ENCODE measurements at regions not wholly inside any gene's neighbourhood (a gene's known extent, or its start where the extent isn't known, plus 50 kb on each side); places are given as distances from the start of the nearest gene placed in this dataset.
"Not testable (repeated sequence)": the region's sequence is repeated elsewhere in the genome, so short reads cannot be mapped to it uniquely, and the experiment has no call there.

DNA sequence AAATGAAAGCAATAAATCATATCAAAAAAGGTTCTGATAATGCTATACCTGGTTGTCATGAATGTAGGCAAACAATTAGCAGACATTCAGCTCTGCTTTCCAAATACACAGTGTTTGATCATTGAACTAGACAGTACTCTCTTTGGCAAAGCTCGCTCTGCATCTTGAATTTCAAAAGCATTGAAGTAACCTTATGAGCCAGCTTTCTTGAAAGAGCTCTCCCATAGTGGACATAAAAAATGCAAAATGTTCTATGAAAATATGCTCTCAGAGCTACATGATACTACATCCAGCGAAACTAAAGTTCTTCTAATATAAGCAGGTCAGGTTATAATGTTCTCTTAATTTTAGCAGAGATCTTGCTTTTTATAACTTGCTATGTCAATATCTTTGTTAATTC is 533.4 kb downstream of the CSNK1G3 start:
- no peak for DNase-seq

DNA sequence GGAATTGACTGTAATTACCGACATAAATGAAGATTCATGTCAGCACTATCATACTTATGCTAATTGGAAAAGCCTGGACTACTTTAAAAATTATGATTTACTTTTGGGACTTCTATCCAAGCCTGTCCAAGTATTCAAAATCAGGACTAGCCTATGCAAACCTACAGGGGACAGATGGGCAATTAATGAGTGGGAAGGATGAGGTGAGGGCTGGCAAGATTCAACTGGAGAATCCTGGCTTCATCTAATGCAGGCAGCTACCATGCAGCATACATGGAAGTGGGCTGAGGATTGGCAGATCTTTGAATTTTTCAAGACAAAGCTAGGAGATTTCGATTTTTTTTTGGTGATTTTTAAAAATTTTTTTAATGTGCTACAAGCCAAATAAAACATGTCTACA is 532.6 kb downstream of the CSNK1G3 start:
- no peak for DNase-seq

- DNase-seq = no peak
Observed at GRCh38 chr5:124043456-124043855, 531.5 kb downstream of the CSNK1G3 start.

DNA sequence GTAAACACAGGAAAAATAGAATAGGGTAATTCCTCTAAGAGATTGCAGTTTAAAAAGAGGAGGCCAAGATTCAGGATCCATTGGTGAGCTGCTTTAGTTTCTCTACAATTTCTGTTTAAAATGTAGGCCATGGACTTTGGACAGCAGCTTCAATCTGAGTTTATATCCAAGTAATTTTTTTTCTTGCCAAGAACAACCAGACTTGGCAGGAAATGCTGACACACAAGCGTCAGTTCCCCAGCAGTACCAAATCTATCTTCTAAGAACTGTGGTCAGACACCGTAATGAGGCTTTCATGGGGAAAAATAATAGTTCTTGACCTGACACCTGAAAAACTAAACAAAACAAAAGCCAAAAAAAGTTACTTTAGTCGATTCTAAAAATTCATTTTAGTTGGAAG is 528.8 kb downstream of the CSNK1G3 start:
- DNase-seq = no peak

GRCh38 chr5:124039410-124039809 is 527.4 kb downstream of the CSNK1G3 start:
- DNase-seq = no peak

DNA sequence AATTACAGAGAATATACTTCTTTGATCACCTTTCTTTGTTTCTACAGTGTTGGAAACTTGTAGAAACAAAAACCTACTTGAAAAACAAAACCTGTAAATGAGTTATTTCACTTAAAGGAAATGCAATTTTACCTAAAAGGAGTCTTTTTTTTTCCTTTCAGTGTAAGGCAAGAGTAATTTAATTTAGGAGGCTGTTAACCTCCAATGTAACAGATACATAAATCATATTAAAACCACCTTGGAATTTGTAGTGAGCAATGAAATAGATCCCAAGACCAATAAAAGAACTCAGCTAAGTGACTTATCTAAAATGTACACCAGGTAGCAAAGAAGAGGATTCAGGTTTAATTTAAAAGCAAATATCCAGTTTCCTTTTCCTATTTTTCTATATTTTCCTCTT is 524.8 kb downstream of the CSNK1G3 start:
- DNase-seq = no peak

- no peak for DNase-seq
Observed at GRCh38 chr5:124034963-124035362, 523.0 kb downstream of the CSNK1G3 start.

DNA sequence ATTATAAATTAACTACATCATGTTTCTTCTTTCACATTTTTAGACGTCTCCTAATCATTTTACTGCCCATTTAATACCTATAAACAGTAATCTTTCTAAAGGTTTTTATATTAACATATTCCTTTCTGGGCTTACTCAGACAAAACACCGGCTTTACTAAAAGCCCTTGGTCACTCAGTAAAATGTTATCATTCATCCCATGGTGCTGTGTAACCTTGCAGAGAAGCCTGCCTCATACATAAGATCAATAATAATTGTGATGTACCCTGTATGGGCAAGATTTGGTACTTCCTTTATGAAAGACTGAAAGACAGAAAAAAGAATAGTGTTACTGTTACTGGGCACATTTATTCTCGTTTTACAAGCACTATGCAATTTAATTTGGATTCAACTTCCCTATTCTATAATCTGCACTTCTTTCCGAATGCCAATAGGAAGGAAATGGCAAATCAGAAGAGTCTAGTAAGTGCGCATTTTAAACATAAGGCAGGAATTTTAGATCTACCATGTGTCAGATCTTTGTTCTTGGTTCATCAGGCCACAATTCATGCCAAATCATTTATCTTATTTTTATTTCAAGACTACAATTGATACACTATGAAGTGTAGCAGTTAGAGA is 522.2 kb downstream of the CSNK1G3 start:
- DNase-seq = no peak

DNA sequence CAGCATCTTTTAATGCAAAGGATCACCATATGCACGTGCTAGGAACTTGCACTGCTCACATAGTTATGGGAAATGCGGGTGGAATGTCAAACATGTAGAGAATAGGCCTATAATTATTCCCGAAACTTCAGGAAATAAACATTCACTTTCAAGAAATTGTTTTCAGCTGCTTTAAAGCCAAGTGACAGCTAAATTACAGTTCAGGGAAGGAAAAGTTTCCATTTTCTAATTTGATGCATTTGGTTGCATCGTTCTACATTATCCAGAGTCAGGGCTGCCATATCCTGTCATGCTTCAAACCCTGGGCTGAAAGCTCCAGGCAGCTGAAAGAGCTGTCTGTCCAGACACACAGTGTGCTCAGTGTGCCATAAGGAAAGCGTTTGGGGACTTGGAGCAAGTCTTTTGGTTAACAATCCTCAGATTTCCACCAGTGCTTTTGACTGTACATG is 518.1 kb downstream of the CSNK1G3 start:
- no peak for DNase-seq

- no peak for DNase-seq
Observed at GRCh38 chr5:124027441-124027840, 515.5 kb downstream of the CSNK1G3 start.

GRCh38 chr5:124025306-124025845 is 513.4 kb downstream of the CSNK1G3 start:
- no peak for DNase-seq

DNA sequence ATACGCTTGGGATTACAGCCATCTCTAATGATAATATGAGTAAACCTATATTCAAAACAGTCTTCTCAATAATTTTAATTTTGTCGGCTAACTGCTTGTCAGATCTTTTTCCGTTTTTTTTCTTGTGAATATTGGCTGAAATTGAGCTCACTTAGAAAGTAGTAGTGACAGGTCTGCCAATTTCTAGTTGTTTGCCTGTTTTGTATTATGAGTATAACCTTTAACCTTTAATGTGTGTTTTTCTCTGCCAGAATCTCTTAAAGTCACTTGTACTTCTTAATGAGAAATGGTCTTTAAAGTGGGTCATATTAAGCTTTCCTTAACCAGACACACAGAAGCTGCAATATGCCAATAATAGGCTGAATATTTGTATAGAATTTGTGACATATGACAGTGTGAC is 511.0 kb downstream of the CSNK1G3 start:
- DNase-seq = no peak

DNA sequence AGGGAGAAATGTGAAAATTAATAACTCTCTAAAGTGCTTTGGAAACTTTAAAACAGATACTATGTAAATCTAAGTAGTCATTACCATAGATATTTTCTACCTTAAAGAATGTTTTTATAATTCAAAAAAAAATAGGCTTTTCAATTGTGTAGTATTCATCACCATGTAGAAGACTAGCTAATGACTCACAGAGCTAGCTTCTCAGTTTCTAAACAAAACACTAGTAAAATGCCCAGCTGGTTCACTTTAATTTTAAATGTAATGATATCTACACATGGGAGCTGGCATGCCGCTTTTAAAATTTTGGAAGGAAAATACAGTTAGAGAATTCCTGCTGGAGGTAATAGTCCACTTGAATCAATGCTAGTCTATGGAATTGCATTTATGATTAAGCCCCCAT is 509.8 kb downstream of the CSNK1G3 start:
- DNase-seq = no peak

- DNase-seq = no peak
Observed at GRCh38 chr5:124021066-124021641, 509.2 kb downstream of the CSNK1G3 start.

- not testable (repeated sequence) for DNase-seq
Observed at GRCh38 chr5:124017321-124017720, 505.3 kb downstream of the CSNK1G3 start.

- DNase-seq = no peak
Observed at GRCh38 chr5:124007675-124008398, 495.9 kb downstream of the CSNK1G3 start.

GRCh38 chr5:124001036-124001615 is 489.1 kb downstream of the CSNK1G3 start:
- no peak for DNase-seq

GRCh38 chr5:124000538-124000937 is 488.6 kb downstream of the CSNK1G3 start:
- DNase-seq = no peak

DNA sequence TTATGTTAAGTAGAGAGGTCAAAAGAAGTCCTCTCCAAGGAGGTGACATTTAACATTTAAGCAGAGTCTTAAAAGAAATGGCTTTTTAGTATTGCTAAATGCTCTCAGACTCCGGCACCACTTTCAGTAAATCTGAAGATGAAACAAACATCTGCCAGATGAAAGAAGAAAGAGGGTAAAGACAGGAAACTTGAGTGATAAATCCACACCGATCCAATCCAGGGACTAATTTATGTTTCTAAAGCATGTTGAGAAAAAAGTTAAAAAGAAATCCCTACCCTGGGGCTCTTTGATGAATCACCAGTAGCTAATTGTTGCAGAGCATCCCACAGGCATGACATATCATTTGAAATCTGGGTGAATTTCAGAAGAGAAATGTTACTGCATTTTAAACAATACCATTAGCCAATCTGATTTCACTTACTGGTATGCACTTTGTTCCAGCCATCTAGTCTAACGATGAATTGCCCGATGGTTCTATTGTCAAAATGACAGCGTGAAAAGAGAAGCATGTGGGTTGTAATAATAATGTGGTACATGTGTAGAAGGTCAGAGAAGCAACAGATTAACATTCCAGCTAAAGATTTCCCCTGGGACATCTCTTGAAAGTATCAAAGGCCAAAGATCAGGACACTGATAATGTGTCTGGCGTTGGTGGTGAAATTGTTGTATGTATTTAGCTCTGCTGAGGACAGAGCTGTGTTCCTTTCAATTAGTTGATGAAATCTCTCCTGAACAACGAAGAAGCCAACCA is 485.7 kb downstream of the CSNK1G3 start:
- DNase-seq = no peak

GRCh38 chr5:123997064-123997461 is 485.1 kb downstream of the CSNK1G3 start:
- DNase-seq = no peak

DNA sequence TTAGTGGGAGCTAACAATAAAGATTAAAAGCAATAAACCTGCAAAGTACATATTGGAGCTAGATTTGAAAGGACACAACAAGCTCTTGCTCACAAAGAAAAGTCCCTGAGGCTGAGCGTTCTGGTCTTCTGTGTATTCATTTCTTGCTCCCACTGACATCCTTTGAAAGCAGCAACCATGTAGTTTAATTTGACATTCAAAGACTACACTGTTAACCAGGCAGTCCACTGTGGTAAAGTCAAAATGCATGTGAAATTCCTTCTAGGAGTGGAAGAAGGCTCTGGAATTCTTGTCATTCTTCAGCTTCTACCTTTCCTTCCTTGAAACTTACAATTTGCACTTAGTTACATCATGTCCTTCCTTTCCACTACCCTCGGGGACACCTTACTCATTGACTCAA is 480.7 kb downstream of the CSNK1G3 start:
- no peak for DNase-seq

- no peak for DNase-seq
Observed at GRCh38 chr5:123987956-123988355, 476.0 kb downstream of the CSNK1G3 start.
